ENCODE measurements at regions not wholly inside any gene's neighbourhood (a gene's known extent, or its start where the extent isn't known, plus 50 kb on each side); places are given as distances from the start of the nearest gene placed in this dataset.

- DNase-seq (ENCODE audit: low read depth in 2 of 2, low spot score in 1 of 2) = no peak
Measured at GRCh38 chr5:4053136-4053535, 457.5 kb downstream of the IRX1 start.

DNA sequence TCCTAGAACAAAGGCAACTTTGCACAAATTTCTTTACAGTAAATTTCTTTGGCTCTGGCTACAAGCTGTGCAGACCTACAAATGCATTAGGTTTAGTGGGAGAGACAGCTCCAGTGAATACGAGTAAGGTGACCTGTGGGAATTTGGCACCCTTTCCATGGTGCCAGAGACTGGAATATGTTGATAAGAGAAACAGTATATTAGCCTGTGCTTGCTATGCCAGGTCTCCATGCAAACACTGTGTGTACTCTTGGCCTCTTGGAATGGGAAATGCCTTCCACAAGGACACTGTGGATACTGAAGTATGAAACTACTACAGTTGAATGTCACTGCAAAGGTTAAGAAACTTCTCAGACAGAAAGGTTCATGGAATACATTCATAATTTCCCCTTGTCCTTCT lies 458.5 kb downstream of the IRX1 start:
- no peak for DNase-seq (ENCODE audit: low read depth in 2 of 2, low spot score in 1 of 2)

- no peak for DNase-seq (ENCODE audit: low read depth in 2 of 2, low spot score in 1 of 2)
Measured at GRCh38 chr5:4058899-4059298, 463.3 kb downstream of the IRX1 start.

DNA sequence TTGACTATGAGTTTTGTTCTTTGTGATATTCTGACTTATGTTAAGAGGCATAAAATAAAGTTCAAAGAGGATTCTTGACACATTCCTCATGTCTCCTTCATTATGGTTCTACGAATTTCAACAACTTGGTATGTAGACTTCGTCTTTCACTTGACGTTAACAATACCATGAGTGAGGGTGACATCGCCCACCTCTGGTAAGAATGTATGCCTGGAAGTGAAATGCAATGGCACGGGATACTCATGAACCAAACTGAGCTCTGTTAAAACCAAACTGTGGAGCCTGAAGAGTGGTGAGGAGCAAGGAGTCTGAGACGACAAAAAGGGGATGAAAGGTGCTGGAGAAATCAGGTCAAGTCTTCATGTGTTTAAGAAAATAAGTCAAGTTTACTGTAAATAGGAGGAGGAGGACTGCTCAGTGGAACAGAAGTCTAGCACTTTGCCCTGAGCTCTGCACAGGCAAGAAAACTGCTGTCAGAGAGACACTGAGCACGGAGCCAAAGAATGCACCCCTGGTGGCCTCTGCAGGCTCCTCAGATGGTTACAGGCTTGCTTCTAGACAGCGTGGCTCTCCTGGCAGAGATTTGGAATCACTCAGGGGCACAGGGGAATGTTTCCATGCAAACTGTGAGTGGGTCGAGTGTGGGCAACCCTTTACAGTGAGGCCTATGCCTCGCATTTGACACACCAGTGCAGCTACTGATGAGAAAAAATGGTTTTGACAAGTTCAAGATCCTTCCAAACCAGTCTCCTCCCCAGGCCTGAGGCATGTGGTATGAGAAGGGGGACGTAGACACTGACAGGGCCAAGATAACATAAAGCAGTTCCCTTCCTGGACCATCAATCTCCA lies 470.1 kb downstream of the IRX1 start:
- no peak for DNase-seq (ENCODE audit: low read depth in 2 of 2, low spot score in 1 of 2)

GRCh38 chr5:4068171-4068570 lies 472.5 kb downstream of the IRX1 start:
- DNase-seq (ENCODE audit: low read depth in 2 of 2, low spot score in 1 of 2) = no peak

DNA sequence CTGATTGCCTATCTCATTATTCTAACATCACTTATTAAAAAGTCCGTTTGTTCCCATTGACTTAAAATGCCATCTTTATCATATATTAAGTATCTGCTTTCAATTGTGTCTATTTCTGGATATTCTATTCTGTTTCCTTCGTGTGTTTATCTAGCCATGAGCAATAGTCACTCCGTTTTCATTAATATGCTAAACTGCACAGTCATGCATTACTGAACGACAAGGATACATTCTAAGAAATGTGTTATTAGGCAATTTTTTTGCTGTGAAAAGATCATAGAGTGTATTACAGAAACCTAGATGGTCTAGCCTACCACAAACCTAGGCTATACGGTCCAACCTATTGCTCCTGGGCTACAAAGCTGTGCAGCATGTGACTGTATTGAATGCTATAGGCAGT lies 482.9 kb downstream of the IRX1 start:
- DNase-seq (ENCODE audit: low read depth in 2 of 2, low spot score in 1 of 2) = no peak

DNA sequence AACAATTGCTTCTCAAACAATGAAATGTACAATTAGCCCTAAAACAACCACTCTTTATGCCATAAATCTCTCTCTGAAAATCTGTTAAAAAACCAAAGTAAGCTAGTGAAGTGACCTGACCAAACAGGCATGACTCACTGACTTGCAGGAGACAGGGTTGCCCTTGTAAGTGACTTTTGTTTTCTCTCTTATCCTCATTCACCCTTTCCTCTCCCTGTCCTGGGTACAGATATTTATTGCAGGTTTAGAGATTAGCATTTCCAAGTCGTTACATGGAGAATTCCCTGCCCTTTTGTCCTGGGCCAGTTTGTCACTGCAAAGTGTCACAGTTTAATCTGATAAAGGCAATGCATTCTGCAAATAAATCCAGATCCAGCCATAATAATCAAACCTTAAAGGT lies 484.2 kb downstream of the IRX1 start:
- no peak for DNase-seq (ENCODE audit: low read depth in 2 of 2, low spot score in 1 of 2)

DNA sequence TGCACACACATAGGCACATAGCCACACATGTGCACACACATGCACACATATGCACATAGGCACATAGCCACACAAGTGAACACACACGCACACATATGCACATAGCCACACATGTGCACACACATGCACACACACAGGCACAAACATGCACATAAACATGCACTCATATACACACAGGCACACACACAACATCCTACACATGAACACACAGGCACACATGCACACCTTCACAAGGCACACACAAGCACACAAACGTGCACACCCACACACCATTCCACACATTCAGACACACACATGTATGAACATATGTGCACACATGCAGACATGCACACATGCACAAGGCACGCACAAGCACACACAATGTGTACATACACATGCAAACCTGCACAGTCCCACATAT lies 484.7 kb downstream of the IRX1 start:
- DNase-seq (ENCODE audit: low read depth in 2 of 2, low spot score in 1 of 2) = no peak

GRCh38 chr5:4081059-4081458 lies 485.4 kb downstream of the IRX1 start:
- no peak for DNase-seq (ENCODE audit: low read depth in 2 of 2, low spot score in 1 of 2)

DNA sequence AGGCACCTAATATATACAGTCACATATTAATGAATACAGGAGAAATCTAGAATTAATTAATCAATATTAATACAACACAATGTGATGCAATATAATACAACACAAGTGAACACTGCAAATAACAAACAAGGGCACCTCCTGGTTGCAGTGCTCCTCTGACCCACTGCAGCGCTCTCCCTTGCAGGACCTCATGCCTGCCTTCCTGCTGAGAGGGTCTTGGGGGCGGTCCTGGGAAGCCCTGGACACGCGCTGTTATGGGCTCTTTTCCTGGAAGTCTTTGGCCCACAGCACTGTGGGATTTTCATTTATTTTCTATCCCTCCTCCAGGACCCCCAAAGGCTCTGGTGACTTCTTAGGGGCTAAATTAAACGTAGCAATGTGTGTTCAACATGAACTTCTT lies 485.8 kb downstream of the IRX1 start:
- DNase-seq (ENCODE audit: low read depth in 2 of 2, low spot score in 1 of 2) = no peak

GRCh38 chr5:4082966-4083564 lies 487.4 kb downstream of the IRX1 start:
- DNase-seq (ENCODE audit: low read depth in 2 of 2, low spot score in 1 of 2) = no peak

DNA sequence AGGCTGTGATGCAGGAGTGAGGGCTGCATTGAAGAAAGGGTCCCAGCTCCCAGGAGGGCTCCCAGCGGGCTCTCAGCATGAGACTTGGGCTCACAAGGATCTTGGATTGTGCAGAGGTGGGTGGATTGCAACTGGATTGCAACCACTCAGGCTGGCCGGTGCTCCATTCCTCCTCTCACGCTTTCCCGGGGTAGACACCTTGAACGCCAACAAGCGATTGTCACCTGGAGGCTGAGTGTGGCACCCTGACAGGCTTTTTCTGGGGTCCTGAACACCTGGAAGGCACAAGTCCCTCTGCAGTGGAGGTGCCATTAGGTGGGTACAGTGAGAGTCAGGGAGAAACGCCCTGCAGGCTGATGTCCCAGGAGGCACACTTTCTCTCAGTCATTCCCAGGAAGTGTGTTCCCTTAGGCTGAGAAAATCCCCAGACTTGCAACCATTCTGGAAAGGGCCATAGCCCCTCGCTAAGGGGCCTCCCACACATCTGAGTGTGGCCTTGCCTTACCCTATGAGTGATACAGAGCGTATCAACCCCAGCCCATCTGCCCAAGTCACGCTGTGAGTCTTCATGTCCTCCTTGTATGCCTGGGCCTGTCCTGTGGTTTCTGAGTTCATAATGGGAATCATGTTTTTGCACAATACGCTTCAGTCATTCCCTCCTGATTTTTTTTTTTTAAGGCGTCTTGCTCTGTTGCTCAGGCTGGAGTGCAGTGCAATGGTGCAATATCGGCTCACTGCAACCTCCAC lies 488.1 kb downstream of the IRX1 start:
- no peak for DNase-seq (ENCODE audit: low read depth in 2 of 2, low spot score in 1 of 2)

GRCh38 chr5:4086081-4086480 lies 490.4 kb downstream of the IRX1 start:
- no peak for DNase-seq (ENCODE audit: low read depth in 2 of 2, low spot score in 1 of 2)

DNA sequence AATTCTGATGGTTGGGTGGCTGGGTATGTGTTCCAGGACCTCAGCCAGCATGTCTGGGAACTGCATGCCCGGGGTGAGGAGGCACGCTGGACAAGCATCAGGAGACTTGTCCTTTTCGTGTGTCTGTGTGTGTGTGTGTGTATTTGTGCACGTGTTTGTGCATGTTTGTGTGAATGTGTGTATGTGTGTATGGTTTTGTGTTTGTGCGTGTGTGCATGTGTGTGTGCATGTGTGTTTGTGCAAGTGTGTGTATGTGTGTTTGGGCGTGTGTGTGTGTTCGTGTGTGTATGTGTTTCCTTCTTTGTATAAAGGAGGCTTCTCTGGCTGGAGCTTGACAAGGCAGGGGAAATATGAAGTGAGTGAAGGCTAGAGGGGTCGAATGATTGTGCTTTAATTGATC lies 491.5 kb downstream of the IRX1 start:
- DNase-seq (ENCODE audit: low read depth in 2 of 2, low spot score in 1 of 2) = no peak

DNA sequence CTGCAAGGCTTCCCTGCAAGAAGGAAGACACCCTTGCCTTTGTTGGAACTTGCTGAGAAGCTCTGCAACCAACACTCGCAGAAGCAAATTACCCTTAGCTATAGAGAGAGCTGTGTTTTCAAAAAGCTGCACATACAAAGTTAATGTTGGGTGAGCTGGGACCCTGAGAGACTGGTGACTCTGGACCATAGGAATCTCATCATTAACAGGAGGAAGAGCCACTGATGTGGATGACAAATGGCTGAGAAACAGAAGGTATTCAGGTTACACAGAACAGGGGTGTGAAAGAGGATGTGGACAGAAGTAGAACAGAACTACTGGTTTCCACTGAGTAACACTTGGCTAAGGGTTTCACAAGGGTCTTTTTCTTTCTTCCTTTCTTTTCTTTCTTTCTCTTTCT lies 493.5 kb downstream of the IRX1 start:
- DNase-seq (ENCODE audit: low read depth in 2 of 2, low spot score in 1 of 2) = no peak

DNA sequence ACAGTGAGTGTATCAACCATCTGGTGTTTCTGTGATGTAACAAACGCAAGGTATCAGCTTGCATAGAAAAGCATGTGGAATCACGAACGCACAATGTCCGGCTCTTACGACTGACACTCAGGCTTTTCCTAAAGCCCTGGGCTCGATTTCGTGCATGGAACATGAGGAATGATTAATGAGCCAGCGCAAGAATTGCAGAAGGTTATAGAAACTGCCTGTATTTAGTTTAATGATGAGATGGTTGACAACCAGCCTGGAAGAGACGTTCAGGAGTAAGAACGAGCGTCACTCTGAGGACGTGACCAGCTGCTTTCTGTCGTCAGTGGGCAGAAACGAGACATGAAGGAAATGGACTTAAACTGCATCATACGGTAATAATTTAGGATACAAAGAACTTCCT lies 497.6 kb downstream of the IRX1 start:
- DNase-seq (ENCODE audit: low read depth in 2 of 2, low spot score in 1 of 2) = no peak

DNA sequence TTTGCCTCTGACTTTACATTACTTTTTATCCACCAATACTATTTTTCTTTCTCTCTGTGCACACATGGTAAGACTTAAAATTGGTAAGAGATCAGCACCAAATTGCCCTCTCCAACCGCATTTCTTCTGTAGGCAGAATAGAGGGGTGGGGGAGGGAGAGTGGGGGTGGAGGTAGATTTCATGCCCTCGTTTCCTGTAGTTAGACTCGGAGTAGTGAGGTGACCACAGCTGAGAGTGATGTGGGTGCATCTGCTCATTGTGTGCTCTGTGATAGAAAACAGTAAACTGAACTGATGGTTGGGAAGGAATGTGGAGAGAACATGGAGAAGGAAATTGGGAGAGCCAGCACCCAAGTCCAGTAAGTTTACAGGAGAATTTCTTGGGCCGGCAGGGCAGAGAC lies 498.3 kb downstream of the IRX1 start:
- DNase-seq (ENCODE audit: low read depth in 2 of 2, low spot score in 1 of 2) = no peak

- DNase-seq (ENCODE audit: low read depth in 2 of 2, low spot score in 1 of 2) = no peak
Measured at GRCh38 chr5:4095918-4096630, 500.4 kb downstream of the IRX1 start.

DNA sequence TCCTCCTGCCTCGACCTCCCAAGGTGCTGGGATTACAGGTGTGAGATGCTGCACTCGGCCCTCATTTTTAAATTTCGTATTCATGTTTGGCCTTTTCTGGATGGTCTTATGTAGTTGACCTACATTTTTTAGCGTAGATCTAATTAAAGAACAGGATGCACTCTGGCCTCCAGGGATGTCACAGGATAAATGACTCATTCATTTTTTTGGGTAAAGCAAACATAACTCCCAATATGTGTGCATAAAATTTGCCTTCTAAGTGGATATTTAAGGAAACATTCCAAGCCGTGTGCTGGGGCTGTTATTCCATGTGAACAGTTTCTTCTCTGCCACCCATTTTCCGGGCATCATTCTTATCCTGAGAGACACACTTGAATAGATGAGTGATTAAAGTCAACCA lies 501.6 kb downstream of the IRX1 start:
- DNase-seq (ENCODE audit: low read depth in 2 of 2, low spot score in 1 of 2) = no peak

DNA sequence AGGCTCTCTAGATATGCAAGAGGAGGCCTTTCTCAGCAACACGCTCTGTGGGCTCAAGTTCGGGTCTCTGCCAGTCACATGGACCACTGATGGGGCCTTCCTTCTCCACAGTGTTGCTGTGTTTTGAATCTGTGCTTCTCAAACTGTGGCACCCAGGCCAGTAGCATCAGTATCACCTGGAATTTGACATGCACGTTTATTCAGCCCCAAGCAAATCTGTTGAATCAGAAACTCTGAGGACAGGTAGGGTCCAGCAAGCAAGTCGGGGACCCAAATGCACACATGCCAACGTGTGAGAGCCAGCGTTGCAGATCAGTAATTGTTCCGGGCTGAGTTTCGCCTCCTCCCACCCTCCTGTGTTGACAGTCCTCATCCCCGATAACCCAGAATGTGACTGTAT lies 502.6 kb downstream of the IRX1 start:
- DNase-seq (ENCODE audit: low read depth in 2 of 2, low spot score in 1 of 2) = no peak

GRCh38 chr5:4099386-4099785 lies 503.8 kb downstream of the IRX1 start:
- no peak for DNase-seq (ENCODE audit: low read depth in 2 of 2, low spot score in 1 of 2)

DNA sequence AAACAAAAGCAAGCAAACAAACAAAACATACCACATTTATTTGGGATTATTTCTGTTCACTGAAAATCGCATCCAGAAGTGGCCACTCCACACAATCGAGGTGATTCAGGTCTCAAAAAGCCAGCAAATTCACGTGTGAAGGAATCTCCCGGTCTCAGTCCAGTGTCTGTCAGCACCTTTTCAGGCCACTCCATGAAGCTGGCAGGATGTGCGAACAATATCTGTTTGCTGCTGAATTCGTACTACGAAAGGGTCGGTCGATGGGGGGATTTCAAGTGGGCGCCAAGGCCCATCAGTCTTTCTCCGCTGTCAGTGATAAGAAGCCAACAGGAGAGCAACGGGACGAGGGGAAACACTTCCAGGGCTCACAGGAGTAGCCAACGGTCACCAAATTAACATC lies 505.1 kb downstream of the IRX1 start:
- DNase-seq (ENCODE audit: low read depth in 2 of 2, low spot score in 1 of 2) = no peak

All from stimulated activated CD8-positive, alpha-beta memory T cell treated with anti-CD3 and anti-CD28 coated beads, Interleukin-4, amount 100 ng/mL, for 4 hours (primary cell).